Calu3 (cell line): ENCODE measurements at regions not wholly inside any gene's neighbourhood (a gene's known extent, or its start where the extent isn't known, plus 50 kb on each side); places are given as distances from the start of the nearest gene placed in this dataset.

Experiments used
- BruUV-seq: library from RNA; stranded (reverse); fragments of 400-500 nt; replicated peaks from 2 replicates; lab custom pipeline; 2021; lab: Mats Ljungman, UMichigan
- CTCF ChIA-PET: fragments of 300-600 bp; sonication (Branson Sonifier 250); formaldehyde crosslinking; loops from one replicate; lab custom pipeline; 2022; ENCODE audit warnings: antibody characterized with exemption; lab: Charles Lee
- DNase-seq: peaks from one replicate; pipeline ENCODE4 v3.0.0; 2022
- H3K27ac Mint-ChIP-seq: one replicate; pipeline ENCODE4 v1.8.0; 2022; ENCODE audit warnings: mixed read lengths; ENCODE audit not compliant: unreplicated experiment
- H3K27me3 Mint-ChIP-seq: one replicate; pipeline ENCODE4 v1.8.0; 2022; ENCODE audit warnings: mixed read lengths; ENCODE audit not compliant: unreplicated experiment
- H3K36me3 Mint-ChIP-seq: one replicate; pipeline ENCODE4 v1.8.0; 2022; ENCODE audit warnings: mild to moderate bottlenecking, moderate library complexity, mixed read lengths; ENCODE audit not compliant: insufficient read depth, unreplicated experiment
- H3K4me1 Mint-ChIP-seq: one replicate; pipeline ENCODE4 v1.8.0; 2022; ENCODE audit warnings: mild to moderate bottlenecking, low read depth, mixed read lengths; ENCODE audit not compliant: unreplicated experiment
- H3K4me3 Mint-ChIP-seq: one replicate; pipeline ENCODE4 v1.8.0; 2022; ENCODE audit warnings: mild to moderate bottlenecking, low read depth, moderate library complexity, mixed read lengths; ENCODE audit not compliant: unreplicated experiment
- H3K9me3 Mint-ChIP-seq: one replicate; pipeline ENCODE4 v1.8.0; 2022; ENCODE audit warnings: low read depth, mixed read lengths; ENCODE audit not compliant: unreplicated experiment
- intact Hi-C: fragments of 100-400 bp; cut with micrococcal nuclease; formaldehyde crosslinking; loops from one replicate; pipeline ENCODE4 v1.10.0; 2022; ENCODE audit not compliant: unreplicated experiment
- TF ChIP-seq, protein P1 (sequence below): fragments of 200-600 bp; IDR thresholded peaks from one replicate; pipeline ENCODE4 v1.8.0; 2022; ENCODE audit warnings: antibody characterized with exemption; ENCODE audit not compliant: unreplicated experiment

DNA sequence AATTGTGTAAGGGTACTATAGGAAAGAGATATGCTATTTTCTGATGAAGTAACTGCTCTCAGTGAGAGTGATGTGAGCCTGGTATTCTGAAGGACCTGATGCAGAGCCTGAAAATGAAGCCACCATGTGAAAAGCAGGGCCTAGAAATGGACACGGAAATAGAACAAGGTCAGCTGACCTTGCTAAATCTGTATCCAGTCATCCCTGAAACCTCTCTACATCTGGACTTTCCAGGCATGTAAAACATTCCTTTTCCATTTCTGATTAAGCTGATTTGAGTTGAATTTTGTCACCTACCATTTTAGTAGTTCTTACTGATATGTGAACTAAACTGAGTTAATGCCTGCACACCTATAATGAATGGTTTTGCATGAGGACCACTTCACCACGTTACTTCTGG lies 72.4 kb upstream of the NEIL3 start:
- no peak for DNase-seq
- Mint-ChIP-seq H3K27ac (no peak overlapping the region), H3K4me1 (no peaks in the 10 kb centered on the region), H3K36me3 (no peaks in the 10 kb centered on the region), H3K9me3 (peaks cover 2% of the 10 kb centered on the region), H3K4me3 (no peak overlapping the region), H3K27me3 (no peaks in the 10 kb centered on the region)
- TF ChIP-seq, protein P1, sequence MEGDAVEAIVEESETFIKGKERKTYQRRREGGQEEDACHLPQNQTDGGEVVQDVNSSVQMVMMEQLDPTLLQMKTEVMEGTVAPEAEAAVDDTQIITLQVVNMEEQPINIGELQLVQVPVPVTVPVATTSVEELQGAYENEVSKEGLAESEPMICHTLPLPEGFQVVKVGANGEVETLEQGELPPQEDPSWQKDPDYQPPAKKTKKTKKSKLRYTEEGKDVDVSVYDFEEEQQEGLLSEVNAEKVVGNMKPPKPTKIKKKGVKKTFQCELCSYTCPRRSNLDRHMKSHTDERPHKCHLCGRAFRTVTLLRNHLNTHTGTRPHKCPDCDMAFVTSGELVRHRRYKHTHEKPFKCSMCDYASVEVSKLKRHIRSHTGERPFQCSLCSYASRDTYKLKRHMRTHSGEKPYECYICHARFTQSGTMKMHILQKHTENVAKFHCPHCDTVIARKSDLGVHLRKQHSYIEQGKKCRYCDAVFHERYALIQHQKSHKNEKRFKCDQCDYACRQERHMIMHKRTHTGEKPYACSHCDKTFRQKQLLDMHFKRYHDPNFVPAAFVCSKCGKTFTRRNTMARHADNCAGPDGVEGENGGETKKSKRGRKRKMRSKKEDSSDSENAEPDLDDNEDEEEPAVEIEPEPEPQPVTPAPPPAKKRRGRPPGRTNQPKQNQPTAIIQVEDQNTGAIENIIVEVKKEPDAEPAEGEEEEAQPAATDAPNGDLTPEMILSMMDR = no peak
- no TSS peak for BruUV-seq
- intact Hi-C loops = no loop called here
- CTCF ChIA-PET = no interaction called here

DNA sequence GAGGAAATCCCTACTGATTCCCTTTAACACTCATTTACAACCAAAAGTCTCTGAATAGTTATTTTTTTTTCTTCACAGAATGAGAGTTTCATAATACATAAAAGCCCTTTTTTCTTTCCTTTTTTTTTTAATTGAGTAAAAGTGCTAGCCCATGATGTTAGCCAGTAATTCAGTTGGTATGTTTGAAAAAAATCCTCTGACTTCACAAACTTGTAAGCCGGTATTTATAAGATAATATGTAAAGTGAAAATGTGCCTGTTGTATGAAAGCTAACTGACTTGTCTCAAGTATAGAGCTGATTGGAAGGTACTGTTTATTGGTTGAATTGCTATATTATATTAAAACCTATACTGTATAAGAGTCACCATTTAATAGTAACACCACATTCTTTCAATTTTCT lies 70.2 kb upstream of the NEIL3 start:
- intact Hi-C loops = no loop called here
- BruUV-seq = no TSS peak
- Mint-ChIP-seq H3K9me3 (peaks cover 2% of the 10 kb centered on the region), H3K27me3 (no peaks in the 10 kb centered on the region), H3K4me1 (no peaks in the 10 kb centered on the region), H3K27ac (no peak overlapping the region), H3K4me3 (no peak overlapping the region), H3K36me3 (no peaks in the 10 kb centered on the region)
- no peak for DNase-seq
- CTCF ChIA-PET = no interaction called here
- TF ChIP-seq, protein P1 = no peak

DNA sequence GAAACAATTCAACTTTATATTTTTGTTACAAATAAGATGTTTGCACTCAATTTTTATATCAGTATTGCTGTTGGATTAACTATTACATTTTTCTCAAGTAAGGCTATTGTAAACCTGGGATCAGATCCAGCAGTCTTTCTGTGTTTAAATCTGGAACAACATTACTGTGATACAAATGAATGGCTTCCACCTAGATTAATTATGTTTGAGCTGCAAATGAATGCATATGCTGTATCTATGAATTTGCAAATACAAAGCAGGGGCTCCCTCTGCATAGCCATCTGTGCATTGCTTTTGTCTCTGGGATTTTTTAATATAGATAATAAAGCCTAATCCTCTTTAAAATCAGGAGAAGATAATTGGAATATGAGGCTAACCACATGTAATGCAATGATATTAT lies 69.8 kb upstream of the NEIL3 start:
- no peaks in the 10 kb centered on the region for H3K27me3 Mint-ChIP-seq
- H3K27ac Mint-ChIP-seq = no peak overlapping the region
- CTCF ChIA-PET = no interaction called here
- H3K36me3 Mint-ChIP-seq = no peaks in the 10 kb centered on the region
- TF ChIP-seq, protein P1 = no peak
- intact Hi-C loops = loop anchor here (10.0 kb wide), 1 partner anchor 135 kb away; no protein-coding TSS in a partner anchor
- no peak overlapping the region for H3K4me3 Mint-ChIP-seq
- H3K4me1 Mint-ChIP-seq = no peaks in the 10 kb centered on the region
- DNase-seq = no peak
- peaks cover 2% of the 10 kb centered on the region for H3K9me3 Mint-ChIP-seq
- no TSS peak for BruUV-seq

DNA sequence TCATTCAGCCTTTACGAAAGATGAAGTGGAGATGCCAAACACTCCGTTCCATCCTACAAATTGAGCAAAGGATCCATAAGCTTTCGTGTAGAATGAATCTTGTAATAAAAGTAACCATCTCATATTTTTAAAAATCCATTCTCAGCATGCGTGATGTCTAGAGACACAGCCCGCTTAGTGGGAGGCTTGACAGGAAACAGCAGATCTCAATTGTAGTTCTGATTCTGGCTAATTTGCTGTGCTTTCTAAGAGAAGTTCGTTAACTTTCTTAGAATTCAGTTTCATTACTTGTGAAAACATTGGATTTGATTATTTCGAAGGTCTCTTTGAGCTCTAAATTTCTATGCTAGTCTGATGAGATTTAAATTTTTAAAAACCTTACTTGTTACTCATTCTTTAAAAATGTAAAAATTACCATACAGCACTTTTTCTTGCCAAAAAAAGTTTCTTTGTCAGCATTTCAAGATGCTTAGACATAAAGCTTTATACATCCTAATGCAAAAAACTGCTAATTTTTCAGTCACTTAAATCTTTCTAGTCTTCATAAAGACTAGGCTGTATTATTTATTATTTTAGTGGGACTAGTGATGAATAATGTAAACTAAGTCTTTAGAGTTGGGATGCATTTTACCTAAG lies 66.9 kb upstream of the NEIL3 start:
- no peak overlapping the region for H3K4me3 Mint-ChIP-seq
- peaks cover 2% of the 10 kb centered on the region for H3K9me3 Mint-ChIP-seq
- no TSS peak for BruUV-seq
- H3K4me1 Mint-ChIP-seq = no peaks in the 10 kb centered on the region
- no peak overlapping the region for H3K27ac Mint-ChIP-seq
- TF ChIP-seq, protein P1 = no peak
- no peaks in the 10 kb centered on the region for H3K27me3 Mint-ChIP-seq
- H3K36me3 Mint-ChIP-seq = no peaks in the 10 kb centered on the region
- CTCF ChIA-PET = no interaction called here
- intact Hi-C loops = loop anchor here (10.0 kb wide), 1 partner anchor 138 kb away; no protein-coding TSS in a partner anchor
- no peak for DNase-seq
